ENCODE measurements at regions not wholly inside any gene's neighbourhood (a gene's known extent, or its start where the extent isn't known, plus 50 kb on each side); places are given as distances from the start of the nearest gene placed in this dataset.

GRCh38 chr6:105458551-105458950 lies 55.7 kb upstream of the PREP start:
- TF ChIP-seq POLR2A (IDR thresholded peaks at IDR 0.05): no peak
- TF ChIP-seq CTCF (IDR thresholded peaks at IDR 0.05): no peak

Measured in thyroid gland (tissue), 4 donors.